ENCODE measurements at regions not wholly inside any gene's neighbourhood (a gene's known extent, or its start where the extent isn't known, plus 50 kb on each side); places are given as distances from the start of the nearest gene placed in this dataset.
"Not testable (repeated sequence)": the region's sequence is repeated elsewhere in the genome, so short reads cannot be mapped to it uniquely, and the experiment has no call there.

DNA sequence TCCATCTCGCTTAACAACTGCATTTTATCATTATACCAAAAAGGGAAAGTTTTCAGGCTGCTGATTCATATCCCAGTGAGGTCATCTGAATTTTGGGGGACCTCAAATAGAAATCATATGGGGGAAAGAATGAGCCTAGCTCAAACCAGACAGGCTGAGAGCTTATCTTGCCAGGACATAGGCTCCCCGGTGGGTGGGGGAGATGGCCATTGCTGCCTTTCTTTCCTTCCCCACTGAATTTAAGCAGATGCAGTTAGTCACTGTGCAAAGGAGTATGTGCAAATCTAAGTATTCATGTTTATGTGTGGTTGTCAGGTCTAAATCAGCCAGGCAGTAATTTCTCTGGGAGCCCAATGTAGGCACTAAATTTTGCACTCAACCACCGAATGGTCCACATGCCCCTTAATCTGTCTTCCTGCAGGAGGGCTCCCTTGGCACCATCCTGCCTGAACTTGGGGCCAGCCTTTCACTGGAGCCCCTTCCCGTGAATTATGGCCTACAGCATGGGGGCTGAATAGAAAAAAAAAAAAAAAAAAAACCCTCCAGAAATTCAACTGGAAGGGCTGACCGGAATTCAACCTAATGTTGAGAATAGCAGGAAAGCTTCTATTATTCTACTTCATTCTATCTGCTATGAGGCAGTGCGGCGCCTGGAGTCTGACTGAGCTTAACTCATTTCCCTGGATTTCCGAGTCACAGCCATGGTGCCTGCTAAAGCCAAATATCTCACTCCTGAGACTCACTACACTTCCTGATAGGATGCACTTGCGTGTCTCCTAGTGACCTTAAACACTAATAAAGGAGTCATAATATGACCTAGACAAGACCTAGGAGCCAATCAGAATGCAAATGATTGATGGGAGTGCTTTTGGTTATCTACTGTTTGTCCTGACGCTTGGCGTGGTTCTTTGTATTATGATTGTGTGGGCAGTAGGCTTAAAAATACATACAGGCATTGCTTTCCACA lies 161.5 kb upstream of the HEY2 start:
- peaks cover 50% of the 10 kb centered on the region for H3K4me1 ChIP-seq (ENCODE audit: insufficient read depth, low read length, severe bottlenecking)
- H3K79me2 ChIP-seq (ENCODE audit: insufficient read depth, low read length), result no peaks in the 10 kb centered on the region
- H3K4me2 ChIP-seq (ENCODE audit: low read length), result no peak overlapping the region
- no peaks in the 10 kb centered on the region for H3F3A ChIP-seq (ENCODE audit: insufficient read depth, low read length)
- no peak overlapping the region for H3K27ac ChIP-seq (ENCODE audit: low read depth, low read length, poor library complexity, severe bottlenecking)
- H3K9me2 ChIP-seq (ENCODE audit: low read depth, low read length), result no peaks in the 10 kb centered on the region
- no peaks in the 10 kb centered on the region for H3K27me3 ChIP-seq (ENCODE audit: insufficient read depth, low read length)
- H2AFZ ChIP-seq (ENCODE audit: low read length), result no peak overlapping the region
- H4K20me1 ChIP-seq (ENCODE audit: insufficient read depth, low read length), result no peaks in the 10 kb centered on the region
- no peaks in the 10 kb centered on the region for H3K9me3 ChIP-seq (ENCODE audit: low read length)
- H3K4me3 ChIP-seq (ENCODE audit: low read depth, low read length, poor library complexity, severe bottlenecking), result no peak overlapping the region
- no peak overlapping the region for H3K9ac ChIP-seq (ENCODE audit: low read length)
- no peaks in the 10 kb centered on the region for H3K36me3 ChIP-seq (ENCODE audit: insufficient read depth, low read length)
- TF ChIP-seq CTCF (IDR thresholded peaks at IDR 0.05; ENCODE audit: low read length) (no peak), EZH2 (IDR thresholded peaks at IDR 0.05; ENCODE audit: borderline replicate concordance, low read length) (no peak)

- H3K36me3 ChIP-seq (ENCODE audit: insufficient read depth, low read length); H3K9me2 ChIP-seq (ENCODE audit: low read depth, low read length); H3K4me3 ChIP-seq (ENCODE audit: low read depth, low read length, poor library complexity, severe bottlenecking); H3K27ac ChIP-seq (ENCODE audit: low read depth, low read length, poor library complexity, severe bottlenecking); H4K20me1 ChIP-seq (ENCODE audit: insufficient read depth, low read length); H3K27me3 ChIP-seq (ENCODE audit: insufficient read depth, low read length); H3K79me2 ChIP-seq (ENCODE audit: insufficient read depth, low read length); H2AFZ ChIP-seq (ENCODE audit: low read length); H3K9ac ChIP-seq (ENCODE audit: low read length); H3F3A ChIP-seq (ENCODE audit: insufficient read depth, low read length); H3K4me2 ChIP-seq (ENCODE audit: low read length); H3K9me3 ChIP-seq (ENCODE audit: low read length): not testable (repeated sequence)
- H3K4me1 ChIP-seq (ENCODE audit: insufficient read depth, low read length, severe bottlenecking), result peaks cover 41% of the 10 kb centered on the region
Measured at GRCh38 chr6:125591796-125592195, 157.6 kb upstream of the HEY2 start.

- no peaks in the 10 kb centered on the region for H3K79me2 ChIP-seq (ENCODE audit: insufficient read depth, low read length)
Measured at GRCh38 chr6:125593746-125594145, 155.7 kb upstream of the HEY2 start.

More at GRCh38 chr6:125593746-125594145, 155.7 kb upstream of the HEY2 start:
- H3K9me2 ChIP-seq (ENCODE audit: low read depth, low read length), result no peaks in the 10 kb centered on the region
- H3K36me3 ChIP-seq (ENCODE audit: insufficient read depth, low read length), result no peaks in the 10 kb centered on the region
- H2AFZ ChIP-seq (ENCODE audit: low read length), result no peak overlapping the region
- no peaks in the 10 kb centered on the region for H3K9me3 ChIP-seq (ENCODE audit: low read length)
- no peak for TF ChIP-seq CTCF (IDR thresholded peaks at IDR 0.05; ENCODE audit: low read length)
- no peak for TF ChIP-seq EZH2 (IDR thresholded peaks at IDR 0.05; ENCODE audit: borderline replicate concordance, low read length)
- no peaks in the 10 kb centered on the region for H3K27me3 ChIP-seq (ENCODE audit: insufficient read depth, low read length)
- no peak overlapping the region for H3K27ac ChIP-seq (ENCODE audit: low read depth, low read length, poor library complexity, severe bottlenecking)
- H3K4me3 ChIP-seq (ENCODE audit: low read depth, low read length, poor library complexity, severe bottlenecking), result no peak overlapping the region
- H3K9ac ChIP-seq (ENCODE audit: low read length), result no peak overlapping the region
- peaks cover 53% of the 10 kb centered on the region for H3K4me1 ChIP-seq (ENCODE audit: insufficient read depth, low read length, severe bottlenecking)
- H3K4me2 ChIP-seq (ENCODE audit: low read length), result no peak overlapping the region
- H4K20me1 ChIP-seq (ENCODE audit: insufficient read depth, low read length), result no peaks in the 10 kb centered on the region
- peaks cover 5% of the 10 kb centered on the region; the same call in 1 of the 2 replicates for H3F3A ChIP-seq (ENCODE audit: insufficient read depth, low read length)

Measured in OCI-LY1 (cell line).